ENCODE measurements at regions not wholly inside any gene's neighbourhood (a gene's known extent, or its start where the extent isn't known, plus 50 kb on each side); places are given as distances from the start of the nearest gene placed in this dataset.

DNA sequence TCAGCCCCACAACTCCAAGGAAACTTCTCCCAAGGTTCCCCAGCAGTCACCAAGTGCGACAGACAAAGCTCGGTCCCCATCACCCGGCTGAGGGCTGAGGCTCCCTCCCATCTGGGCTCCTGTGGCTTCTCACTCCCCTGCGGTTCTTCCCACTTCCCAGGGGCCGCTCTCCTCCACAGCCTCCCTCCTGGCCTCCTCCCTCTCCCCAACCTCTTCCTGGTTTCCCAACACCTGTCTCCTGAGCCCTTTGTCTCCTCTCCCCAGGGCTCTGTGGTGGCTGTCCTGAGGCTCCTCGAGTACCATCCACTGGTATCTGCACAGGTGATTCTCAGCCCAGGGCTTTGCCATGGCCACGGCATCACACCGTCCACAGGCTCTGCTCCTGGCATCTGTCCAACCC is 113.2 kb upstream of the NSMCE3 start:
- no peak for TF ChIP-seq CTCF (IDR thresholded peaks at IDR 0.05)
- TF ChIP-seq POLR2A (IDR thresholded peaks at IDR 0.05): no peak
- TF ChIP-seq POLR2AphosphoS5 (IDR thresholded peaks at IDR 0.05): no peak

Measured in upper lobe of left lung (tissue), 4 donors.